GM20431 (cell line): ENCODE measurements at regions not wholly inside any gene's neighbourhood (a gene's known extent, or its start where the extent isn't known, plus 50 kb on each side); places are given as distances from the start of the nearest gene placed in this dataset.

Source experiments
- in situ Hi-C: fragments of 300-500 bp; cut with MseI, MboI; formaldehyde crosslinking; loops from one replicate; pipeline ENCODE4 v1.15.0; 2020; ENCODE audit warnings: low sequenced_read_pairs; ENCODE audit not compliant: unreplicated experiment

GRCh38 chr15:46670258-46670657 is 1035.4 kb downstream of the SQOR start:
- in situ Hi-C loops, result no loop called here

GRCh38 chr15:46671336-46671735 is 1036.5 kb downstream of the SQOR start:
- in situ Hi-C loops, result no loop called here

- in situ Hi-C loops, result no loop called here
Measured at GRCh38 chr15:46672041-46672440, 1037.2 kb downstream of the SQOR start.

GRCh38 chr15:46676233-46677206 is 1040.8 kb upstream of the SEMA6D start:
- in situ Hi-C loops, result no loop called here

GRCh38 chr15:46677491-46677890 is 1039.8 kb upstream of the SEMA6D start:
- in situ Hi-C loops, result no loop called here

GRCh38 chr15:46681901-46682300 is 1035.4 kb upstream of the SEMA6D start:
- in situ Hi-C loops, result no loop called here

GRCh38 chr15:46682969-46683791 is 1034.1 kb upstream of the SEMA6D start:
- in situ Hi-C loops, result no loop called here

- in situ Hi-C loops, result no loop called here
Measured at GRCh38 chr15:46685096-46685495, 1032.2 kb upstream of the SEMA6D start.

- in situ Hi-C loops, result no loop called here
Measured at GRCh38 chr15:46685681-46686080, 1031.6 kb upstream of the SEMA6D start.

GRCh38 chr15:46696281-46696680 is 1021.0 kb upstream of the SEMA6D start:
- in situ Hi-C loops, result no loop called here

GRCh38 chr15:46701346-46701745 is 1016.0 kb upstream of the SEMA6D start:
- in situ Hi-C loops, result no loop called here

GRCh38 chr15:46701896-46702295 is 1015.4 kb upstream of the SEMA6D start:
- in situ Hi-C loops, result no loop called here

- in situ Hi-C loops, result no loop called here
Measured at GRCh38 chr15:46703020-46703861, 1014.1 kb upstream of the SEMA6D start.

- in situ Hi-C loops, result no loop called here
Measured at GRCh38 chr15:46703871-46704637, 1013.3 kb upstream of the SEMA6D start.

- in situ Hi-C loops, result no loop called here
Measured at GRCh38 chr15:46707452-46707851, 1009.9 kb upstream of the SEMA6D start.

GRCh38 chr15:46708226-46708625 is 1009.1 kb upstream of the SEMA6D start:
- in situ Hi-C loops, result no loop called here

GRCh38 chr15:46709460-46710083 is 1007.7 kb upstream of the SEMA6D start:
- in situ Hi-C loops, result no loop called here

- in situ Hi-C loops, result no loop called here
Measured at GRCh38 chr15:46710401-46710960, 1006.8 kb upstream of the SEMA6D start.

GRCh38 chr15:46713045-46713444 is 1004.3 kb upstream of the SEMA6D start:
- in situ Hi-C loops, result no loop called here
